ENCODE measurements at regions not wholly inside any gene's neighbourhood (a gene's known extent, or its start where the extent isn't known, plus 50 kb on each side); places are given as distances from the start of the nearest gene placed in this dataset.
"Not testable (repeated sequence)": the region's sequence is repeated elsewhere in the genome, so short reads cannot be mapped to it uniquely, and the experiment has no call there.

DNA sequence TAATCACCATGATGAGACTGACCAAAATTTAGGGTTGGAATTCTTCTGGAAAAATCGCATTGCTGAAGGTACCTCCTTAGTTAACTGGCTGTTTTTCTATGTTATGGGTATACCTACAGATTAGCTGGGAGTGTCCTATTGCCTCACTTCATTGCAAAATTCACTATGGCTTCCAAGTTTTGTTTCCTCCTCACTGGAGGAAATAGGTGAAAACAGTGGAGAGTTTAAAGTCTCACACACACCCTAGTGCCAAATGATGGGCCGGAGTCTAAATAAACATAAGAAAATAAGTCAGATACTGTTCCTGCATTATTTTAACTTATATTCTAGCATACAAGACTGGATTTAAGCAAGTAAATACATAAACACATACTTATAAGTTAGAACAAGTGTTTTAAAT lies 98.2 kb downstream of the AHR start:
- no peak for DNase-seq

DNA sequence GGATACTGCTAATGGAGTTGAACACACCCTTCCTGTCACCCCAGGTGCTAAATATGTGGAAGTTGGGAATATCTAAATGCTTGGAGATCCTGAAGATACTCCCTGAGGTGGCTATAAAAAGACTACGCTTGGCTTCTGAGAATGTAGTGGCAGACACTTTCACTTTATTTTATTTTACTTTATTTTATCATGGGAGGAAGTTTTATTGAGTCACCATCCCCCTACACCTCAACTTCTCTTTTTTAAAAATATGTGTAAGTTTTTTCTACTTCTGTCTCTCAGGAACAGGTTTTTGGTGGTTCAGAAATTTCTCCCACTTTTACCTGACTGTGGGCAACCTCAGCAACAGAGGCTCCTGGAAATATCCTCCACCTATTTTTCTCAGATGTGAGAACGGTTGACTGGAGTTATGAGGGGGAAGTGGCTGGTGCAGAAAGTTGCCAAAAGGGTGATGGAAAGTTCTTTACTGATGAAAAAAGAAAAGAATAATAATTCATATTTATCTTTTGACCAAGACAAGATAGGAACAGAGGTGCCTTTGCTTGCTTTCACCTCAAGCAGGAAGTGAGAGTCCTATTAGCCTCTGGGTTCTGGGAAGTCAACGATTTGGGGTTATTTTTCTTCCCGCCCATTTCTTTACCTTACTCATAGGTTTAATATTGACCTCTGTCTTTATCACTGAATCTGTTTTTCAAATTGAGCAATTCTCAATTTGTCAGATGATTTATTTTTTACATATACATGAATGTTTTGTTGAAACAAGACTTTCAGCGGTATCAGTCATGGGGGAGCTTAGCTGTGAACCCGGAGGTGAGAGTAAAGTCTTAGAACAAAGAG lies 103.6 kb downstream of the AHR start:
- DNase-seq = no peak

DNA sequence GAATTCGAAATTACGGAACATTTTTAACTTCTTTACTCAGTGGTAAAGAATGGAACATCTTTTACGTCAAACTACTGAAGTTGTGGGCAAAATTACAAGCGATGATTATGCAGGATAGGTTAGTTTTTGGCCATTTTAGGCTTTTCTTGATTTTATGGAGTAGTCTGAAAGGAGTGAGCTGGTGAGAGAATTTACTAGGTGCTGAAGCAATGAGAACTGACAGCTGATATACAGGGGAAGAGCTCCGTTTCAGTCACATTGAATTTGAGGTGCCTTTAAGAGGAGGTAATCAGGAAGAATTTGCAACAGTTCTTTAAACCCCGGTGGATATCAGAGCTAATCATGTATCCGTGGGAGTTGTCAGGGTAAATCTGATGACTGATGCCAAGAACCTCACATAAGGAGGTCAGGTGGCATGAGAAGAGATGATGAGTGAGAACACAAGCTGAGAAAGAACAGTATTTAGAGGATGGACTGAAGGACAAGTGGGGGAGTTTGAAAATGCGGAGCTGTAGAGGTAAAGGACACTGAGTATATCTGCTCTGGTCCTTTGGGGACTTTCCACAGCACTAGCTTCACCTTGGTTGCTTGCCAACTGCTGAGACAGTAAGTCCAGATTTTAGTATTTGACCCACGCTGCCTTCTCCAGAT lies 104.3 kb downstream of the AHR start:
- no peak for DNase-seq

DNA sequence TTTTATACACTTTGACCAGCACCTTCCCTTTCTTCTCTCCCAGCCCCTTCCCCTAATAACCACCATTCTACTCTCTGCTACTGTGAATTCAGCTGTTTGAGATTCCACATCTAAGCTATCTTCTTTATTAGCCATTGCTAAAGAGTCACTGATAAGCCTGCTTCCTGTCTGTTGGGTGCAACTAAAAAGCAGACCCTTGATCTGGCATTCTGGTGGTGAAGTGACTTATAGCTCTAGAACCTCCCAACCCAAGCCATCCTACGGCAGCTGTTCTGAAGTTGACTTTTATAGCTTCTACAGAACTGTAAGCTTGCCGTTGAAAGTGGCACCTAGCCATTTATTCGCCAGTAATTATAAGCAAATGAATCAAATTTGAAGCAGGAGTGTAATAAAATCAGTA lies 105.6 kb downstream of the AHR start:
- no peak for DNase-seq

DNA sequence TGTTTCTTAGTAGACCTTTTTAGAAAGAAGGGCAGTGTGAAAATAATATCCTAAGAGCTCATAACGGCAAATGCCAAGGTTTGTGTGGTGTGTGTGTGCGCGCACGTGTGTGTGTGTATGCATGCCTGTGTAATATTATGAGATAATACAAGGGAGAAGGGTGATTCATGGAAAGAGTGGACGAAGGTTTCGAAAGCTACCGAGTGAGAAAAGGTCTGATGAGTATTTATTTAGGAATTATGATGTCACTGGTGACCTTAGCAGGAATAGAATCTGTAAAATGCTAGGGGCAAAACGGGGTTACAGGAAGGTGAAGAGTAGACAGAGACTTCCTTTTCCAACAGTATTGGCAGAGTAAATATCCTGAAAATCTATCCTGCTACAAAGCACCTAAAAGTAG lies 107.3 kb downstream of the AHR start:
- DNase-seq = no peak

DNA sequence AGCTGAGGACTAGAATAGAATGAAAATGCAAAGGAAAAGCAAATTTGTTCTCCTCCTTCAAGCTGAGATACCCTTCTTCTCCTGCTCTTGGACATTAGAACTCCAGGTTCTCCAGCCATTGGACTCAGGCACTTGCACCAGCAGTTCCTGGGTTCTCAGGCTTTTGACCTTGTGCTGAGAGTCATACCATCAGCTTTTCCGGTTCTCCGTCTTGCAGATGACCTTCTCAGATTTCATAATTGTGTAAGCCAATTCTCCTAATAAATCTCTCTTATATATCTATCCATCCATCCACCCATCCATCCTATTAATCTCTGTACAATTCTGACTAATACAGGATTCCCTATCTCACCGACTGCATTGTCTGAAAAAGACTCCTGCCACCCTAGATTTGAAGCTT lies 108.3 kb downstream of the AHR start:
- no peak for DNase-seq

DNA sequence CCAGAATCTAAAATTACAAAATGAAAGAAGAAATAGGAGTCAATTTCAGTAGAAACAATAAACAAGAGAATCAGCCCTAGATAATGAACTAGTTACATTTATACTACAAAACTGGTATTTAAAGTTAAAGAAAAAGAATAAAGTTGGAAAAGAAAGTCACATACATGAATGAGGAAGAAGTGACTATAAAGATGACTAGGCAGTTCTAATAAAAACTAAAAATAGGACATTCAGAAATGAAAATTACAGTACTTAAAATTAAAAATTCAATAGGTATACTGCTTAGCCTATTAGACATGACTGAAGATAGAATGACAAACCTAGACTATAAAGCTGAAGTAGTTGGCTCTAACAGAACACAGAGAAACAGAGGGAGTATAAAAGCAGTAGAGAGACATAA lies 108.8 kb downstream of the AHR start:
- no peak for DNase-seq

DNA sequence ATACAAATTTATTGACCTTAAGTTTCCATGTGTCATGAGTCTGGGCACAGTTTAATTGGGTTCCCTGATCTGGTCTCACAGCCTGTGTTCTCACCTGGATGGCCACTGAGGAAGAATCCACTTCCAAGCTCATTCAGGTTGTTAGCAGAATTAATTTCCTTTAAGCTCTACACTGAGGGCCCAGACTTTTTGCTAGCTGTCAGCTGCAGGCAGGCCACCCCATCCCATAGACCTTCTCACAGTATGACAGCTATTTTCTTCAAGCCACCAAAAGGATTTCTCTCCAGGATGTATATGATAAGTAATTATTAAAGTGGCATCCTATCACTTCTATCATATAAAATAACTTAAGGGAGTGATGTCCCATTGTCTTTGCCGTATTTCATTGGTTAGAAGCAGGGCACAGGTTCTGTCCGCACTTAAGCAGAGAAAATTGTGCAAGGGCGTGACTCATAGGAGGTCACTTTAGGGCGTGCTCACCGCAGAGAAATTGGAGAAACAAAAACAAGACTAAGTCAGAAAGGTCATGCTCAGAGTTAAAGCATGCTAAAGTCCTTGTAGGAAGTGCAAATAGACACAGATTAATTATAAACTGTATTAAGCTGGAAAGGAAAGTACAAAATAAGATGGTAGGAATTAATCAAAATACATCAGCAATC lies 109.9 kb downstream of the AHR start:
- DNase-seq = no peak

DNA sequence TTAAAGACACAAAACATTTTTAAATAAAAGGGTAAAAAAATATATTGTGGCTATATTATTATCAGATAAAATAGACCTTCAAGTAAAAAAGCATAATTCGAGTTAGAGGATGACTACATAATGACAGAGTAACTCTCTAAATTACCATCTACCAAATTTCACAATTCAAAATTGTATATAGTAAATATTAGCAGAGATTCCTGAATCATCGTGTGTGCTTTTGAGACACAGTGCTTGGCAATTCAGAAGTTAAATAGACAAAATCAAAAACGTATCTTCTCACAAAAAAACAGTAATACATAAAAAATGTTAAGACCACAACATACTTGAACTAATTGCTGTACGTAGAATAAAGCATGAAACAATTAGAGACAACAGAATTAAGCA lies 110.4 kb downstream of the AHR start:
- no peak for DNase-seq

DNA sequence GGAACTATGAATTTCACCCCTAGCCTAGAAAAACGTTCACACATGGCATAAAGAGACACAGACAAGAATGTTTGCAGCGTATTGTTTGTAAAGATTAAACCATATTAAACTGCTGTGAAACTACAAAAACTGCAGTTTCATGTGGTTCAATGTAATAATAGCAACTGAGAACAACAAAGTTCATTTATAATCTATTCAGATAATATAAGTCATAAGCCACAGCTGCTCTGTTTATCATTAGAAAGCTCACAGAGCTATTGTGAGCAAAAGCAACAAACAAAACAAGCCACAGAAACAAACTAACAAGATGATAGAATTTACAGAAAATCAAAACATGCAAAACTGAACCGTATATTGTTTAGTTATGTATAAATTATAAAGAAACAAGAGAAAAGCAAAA lies 113.5 kb downstream of the AHR start:
- DNase-seq = no peak

DNA sequence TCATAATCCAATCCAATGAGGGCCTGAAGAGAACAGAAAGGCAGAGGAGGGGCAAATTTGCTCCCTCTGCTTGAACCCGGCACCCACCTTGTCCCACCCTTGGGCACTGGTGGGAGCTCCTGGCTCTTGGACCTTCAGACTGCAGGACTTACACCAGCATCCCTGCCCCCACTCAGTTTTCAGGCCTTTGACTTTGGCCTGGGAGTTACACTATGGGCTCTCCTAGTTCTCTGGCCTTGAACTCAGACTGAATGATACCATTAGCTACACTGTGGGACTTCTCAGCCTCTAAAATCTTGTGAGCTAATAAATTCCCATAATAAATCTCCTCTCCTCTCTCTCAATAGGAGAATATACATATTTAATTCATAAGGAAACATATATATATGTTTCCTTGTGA lies 114.4 kb downstream of the AHR start:
- DNase-seq = no peak

DNA sequence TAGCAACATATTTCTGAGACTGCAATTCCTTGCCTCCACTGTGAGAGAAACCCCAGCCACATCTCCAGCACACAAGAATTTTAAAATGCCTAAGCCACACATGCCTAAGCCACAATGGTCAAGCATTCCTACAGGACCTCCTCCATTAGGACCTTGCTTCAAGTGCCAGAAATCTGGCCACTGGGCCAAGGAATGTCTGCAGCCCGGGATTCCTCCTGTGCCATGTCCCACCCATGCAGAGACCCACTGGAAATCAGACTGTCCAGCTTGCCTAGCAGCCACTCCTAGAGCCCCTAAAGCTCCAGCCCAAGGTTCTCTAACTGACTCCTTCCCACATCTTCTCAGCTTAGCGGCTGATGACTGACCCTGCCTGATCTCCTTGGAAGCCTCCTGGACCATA lies 117.5 kb downstream of the AHR start:
- DNase-seq = no peak

DNA sequence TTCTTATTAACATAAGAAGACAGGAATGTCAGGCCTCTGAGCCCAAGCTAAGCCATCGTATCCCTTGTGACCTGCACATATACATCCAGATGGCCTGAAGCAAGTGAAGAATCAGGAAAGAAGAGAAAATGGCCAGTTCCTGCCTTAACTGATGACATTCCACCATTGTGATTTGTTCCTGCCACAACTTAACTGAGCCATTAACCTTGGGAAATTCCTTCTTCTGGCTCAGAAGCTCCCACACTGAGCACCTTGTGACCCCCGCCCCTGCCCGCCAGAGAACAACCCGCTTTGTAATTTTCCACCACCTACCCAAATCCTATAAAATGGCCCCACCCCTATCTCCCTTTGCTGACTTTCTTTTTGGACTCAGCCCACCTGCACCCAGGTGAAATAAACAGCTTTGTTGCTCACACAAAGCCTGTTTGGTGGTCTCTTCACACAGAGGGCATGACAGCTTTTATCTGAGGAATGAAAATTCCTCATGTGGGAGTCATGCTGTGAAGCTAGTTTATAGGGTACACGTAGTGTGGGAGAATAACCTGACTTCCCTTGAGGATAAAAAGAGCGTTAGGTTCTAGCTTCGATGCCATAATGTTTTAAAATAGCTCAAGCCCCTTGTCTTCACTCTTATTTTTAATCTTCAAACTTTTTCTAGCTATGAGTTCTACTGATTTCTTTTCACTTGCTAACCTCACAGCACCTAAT lies 122.0 kb downstream of the AHR start:
- DNase-seq = not testable (repeated sequence)

DNA sequence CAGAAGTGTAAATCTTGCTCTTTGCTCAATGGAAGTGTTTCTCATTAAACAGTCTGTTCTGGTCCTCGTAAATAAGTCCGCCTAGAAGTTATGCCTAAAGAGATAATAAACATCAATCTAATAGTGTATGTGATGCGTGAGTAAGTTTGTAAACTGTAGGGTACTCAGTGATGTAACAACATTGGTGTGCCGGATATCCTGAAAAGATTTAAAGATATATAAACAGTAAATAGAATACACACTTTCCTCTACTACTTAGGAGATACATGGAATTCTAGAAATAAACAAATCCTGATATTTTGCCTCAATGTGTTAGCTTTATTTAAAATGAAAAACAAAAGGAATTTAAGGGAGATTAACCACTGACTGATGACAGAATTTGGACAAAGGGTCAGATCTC lies 123.5 kb downstream of the AHR start:
- DNase-seq = no peak

DNA sequence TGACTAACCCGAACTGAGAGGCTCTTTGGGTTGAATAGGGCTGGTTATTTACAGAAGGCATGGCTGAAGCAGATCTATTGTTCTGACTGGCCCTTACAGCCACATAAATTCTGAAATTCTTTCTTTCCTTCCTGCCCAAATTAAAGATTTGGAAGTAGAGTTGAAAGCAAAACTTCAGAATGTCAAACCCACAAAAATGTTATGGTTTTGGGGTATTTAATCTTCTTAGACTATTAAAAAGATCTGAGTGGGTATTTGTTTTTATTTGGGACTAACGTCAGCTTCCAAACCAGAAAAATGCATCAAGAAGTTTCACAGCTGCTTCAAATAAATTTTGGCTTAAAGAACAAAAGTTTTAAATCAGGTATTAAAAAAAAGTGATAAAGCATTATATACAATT lies 124.5 kb downstream of the AHR start:
- no peak for DNase-seq

DNA sequence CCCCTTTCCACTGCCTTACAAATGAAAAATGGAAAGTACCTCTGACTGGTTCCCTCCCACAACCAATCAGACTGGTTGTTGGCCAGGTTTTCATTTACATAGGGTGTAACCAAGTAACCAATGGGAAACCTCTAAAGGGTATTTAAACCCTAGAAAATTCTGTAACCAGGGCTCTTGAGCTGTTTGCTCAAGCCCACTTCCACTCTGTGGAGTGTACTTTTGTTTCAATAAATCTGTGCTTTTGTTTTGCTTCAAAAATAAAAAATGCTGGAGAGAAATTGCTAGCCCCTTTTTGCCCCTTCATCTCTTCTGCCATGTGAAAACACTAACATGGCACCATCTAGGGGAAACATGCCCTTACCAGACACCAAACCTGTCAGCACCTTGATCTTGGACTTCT lies 129.5 kb downstream of the AHR start:
- DNase-seq = no peak

DNA sequence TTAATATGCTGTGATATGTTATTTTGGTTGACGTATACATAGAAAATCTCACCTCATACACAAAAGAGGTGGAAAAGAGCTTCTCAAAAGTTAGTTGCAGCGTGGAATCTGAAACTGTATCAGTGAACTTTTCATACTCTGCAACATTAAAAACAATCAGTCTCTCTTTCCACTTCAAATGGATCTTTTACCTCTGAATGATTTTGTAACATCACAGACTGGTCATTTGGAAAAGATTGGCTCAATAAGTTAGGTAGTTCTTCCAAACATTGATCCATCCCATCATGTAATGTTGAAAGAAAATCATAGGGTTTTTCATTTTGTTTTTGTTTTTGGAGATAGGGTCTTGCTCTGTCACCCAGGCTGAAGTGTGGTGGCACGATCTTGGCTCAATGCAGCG lies 131.1 kb downstream of the AHR start:
- DNase-seq = no peak

DNA sequence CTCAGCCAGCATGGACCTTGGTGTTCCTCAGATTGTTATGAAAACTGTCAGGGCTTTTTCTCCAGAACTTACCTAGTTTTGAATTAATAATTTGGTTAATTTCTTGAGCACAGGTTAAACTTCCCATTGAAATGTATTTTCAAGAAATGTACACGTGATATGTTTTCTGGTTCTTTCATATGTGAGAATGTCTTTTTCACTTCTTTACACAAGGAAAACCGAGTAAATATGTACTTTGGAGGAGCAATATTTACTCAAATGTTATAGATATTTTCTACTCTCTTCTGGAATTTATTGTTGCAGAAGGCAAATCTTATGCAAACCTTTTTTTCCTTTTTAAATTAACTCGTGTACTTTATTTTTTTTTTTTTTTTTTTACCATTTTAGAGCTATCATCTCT lies 134.3 kb downstream of the AHR start:
- no peak for DNase-seq

DNA sequence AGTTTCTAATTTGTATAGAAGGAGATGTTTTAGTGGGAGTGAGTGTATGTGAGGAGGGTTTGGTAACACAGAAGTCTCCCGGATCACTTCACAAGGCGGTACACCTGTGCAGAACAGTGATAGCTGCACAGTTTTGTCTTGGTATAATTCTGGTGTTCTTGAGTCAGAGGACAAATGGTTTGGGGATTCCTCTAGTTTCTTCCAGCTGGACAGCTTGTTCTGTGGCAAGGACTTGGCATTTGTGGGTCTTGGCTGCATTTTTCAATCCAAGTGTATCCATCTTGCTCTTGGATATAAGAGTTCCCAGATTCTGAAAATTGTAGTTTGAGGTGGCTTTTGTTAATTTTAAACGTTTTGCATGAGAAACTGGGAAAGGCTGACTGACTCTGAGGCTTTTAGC lies 135.7 kb downstream of the AHR start:
- DNase-seq = no peak

DNA sequence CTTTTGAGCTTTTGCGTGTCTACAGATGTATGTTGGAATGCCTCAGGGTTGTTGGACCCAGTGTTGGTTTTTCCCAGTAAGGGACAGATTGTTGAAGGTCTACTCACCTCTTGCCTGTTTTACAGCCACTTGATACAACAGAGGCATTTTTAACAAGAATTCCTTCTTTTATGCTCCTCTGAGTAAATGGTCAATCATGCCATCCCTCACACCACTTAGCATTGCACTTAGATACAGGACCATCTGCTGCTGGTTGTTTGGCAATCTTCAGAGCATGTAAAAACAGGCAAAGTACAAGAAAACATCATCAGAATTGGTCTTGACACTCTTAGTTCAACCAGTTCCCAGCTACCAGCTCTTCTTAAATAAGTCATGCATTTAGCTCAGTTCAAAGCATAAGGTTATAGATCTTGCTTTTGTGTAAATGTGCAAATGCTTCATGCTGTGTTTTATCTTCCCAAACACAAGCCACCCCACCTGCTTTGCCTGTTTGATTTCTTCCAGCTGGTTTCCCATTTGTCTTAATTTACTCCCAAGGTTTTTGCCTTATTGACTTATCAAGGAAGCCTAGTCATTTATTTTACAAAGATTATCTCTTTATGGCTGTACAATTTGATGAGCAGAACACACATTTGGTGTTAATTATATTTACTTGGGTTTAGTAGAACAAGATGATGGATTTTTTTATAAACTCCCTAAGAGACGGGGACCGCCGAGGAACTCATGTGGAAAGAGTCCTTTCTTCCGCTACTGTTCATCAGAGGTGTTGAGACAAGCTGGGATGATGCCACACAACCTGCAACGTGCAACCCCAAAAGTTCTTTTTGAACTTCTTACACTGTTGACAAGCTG lies 136.6 kb downstream of the AHR start:
- no peak for DNase-seq

DNA sequence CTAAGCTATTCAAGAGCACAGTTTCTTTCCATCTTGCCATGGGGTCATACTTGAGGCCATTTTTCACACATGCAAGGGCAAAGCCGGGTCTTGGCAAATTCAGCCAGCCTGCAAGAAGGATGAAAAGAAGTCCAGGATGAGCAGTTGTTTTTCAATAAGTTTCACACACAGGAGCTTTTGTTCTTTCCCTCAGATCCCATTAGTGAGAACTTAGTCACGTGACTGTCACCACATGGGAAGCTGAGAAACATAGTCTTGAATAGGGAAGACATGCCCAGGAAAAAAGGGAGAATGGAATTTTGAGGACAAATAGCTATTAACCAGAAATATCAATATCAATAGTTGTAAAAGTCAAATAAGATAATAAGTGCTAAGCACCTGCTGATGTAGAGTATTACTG lies 137.7 kb downstream of the AHR start:
- DNase-seq = no peak

DNA sequence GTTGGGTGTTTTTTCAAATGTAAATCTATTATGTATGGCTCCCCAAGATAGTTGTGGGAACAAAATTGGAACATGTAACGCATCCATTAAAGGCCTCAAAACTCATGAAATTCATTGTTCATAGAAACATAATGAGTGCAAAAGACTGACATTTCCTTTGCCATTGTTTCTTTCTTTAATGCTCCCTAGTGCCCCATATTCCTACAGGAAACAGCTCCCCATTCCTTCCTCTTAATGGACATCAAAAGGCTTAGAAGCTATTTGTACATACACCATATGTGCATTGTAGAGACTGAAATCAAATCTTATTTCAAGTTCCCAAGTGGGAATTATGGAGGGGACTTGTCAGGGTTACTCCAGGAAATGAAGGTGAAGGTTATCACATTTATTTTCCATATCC lies 139.1 kb downstream of the AHR start:
- DNase-seq = no peak

All from CD4-positive, alpha-beta T cell treated with Interleukin-4 for 4 hours (primary cell).